SK-N-DZ (cell line): ENCODE measurements at regions not wholly inside any gene's neighbourhood (a gene's known extent, or its start where the extent isn't known, plus 50 kb on each side); places are given as distances from the start of the nearest gene placed in this dataset.

ENCODE experiments used
- small RNA-seq, 2 experiments: library from RNA; depleted of rRNA; stranded (forward); fragments of <200 nt; gene quantifications; one replicate each; pipeline ENCODE3, GENCODE V24; 2014

Small RNA genes in the stretch of these regions (small RNA-seq; reads per million reads assigned to genes)
- 0 reads per million in 2 experiments for gene MIR7158
